GM12891 (cell line): ENCODE measurements at regions not wholly inside any gene's neighbourhood (a gene's known extent, or its start where the extent isn't known, plus 50 kb on each side); places are given as distances from the start of the nearest gene placed in this dataset.

ENCODE experiments used
- POLR2A ChIP-seq: IDR thresholded peaks from 2 replicates; pipeline ENCODE4 v1.6.1; 2011; ENCODE audit warnings: low read depth, low read length, control low read depth
- POLR2AphosphoS5 ChIP-seq: IDR thresholded peaks from 2 replicates; pipeline ENCODE4 v1.6.1; 2011; ENCODE audit warnings: low read depth, low read length, control low read depth
- SPI1 ChIP-seq: IDR thresholded peaks from 2 replicates; pipeline ENCODE4 v1.6.1; 2011; ENCODE audit warnings: low read depth, low read length, control low read depth
- TAF1 ChIP-seq: IDR thresholded peaks from 2 replicates; pipeline ENCODE4 v1.6.1; 2011; ENCODE audit warnings: low read depth, low read length, control low read depth

DNA sequence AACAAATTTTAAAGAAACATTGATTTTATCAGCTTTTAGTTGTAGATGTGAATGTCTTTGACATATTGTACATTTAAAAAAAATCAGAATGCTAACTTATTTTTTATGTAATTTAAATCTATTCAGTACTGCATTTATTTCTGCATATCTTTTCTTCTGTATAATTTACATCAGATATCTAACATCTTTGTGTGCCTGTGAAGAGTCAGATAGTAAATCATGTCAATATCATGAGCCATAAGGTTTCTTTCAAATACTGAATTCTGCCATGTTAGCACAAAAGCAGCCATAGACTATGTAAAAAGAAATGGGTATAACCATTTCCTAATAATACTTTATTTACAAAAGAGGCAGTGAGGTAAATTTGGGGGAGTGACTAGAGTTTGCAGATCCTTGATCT is 1829.2 kb downstream of the NCAM2 start:
- TF ChIP-seq SPI1 = no peak
- TF ChIP-seq POLR2AphosphoS5 = no peak
- TF ChIP-seq POLR2A = no peak
- no peak for TF ChIP-seq TAF1
